ENCODE measurements at regions not wholly inside any gene's neighbourhood (a gene's known extent, or its start where the extent isn't known, plus 50 kb on each side); places are given as distances from the start of the nearest gene placed in this dataset.

DNA sequence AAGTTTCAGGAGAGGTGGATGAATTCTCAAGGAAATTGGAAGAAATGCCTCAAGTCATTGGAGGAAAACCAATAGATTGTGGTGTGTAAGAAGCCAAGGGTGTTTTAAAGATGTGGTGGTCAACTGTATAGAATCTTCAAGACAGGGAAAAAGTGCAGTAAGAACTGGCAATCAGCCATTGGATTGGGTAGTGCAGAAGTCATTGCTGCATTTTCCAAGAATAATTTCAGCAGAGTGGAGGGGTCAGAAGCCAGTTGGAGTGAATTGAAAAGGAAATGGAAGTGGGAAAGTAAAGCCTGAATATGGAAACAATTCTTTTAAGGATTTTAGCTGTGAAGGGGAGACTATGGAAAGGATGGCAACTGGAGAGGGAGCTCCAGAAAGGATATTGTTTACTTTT is 128.2 kb upstream of the TMEM170B start:
- ChIA-PET CTCF (no interaction called here), POLR2A (no interaction called here)
- Histone ChIP-seq H4K20me1 (ENCODE audit: insufficient read depth) (no peaks in the 10 kb centered on the region; the same call in 1 of the 2 replicates), H3K4me3 (ENCODE audit: low read depth in 2 of 2, low read length in 1 of 2) (no peak overlapping the region), H2AFZ (ENCODE audit: low read depth) (no peak overlapping the region), H3K27ac (ENCODE audit: low read depth in 2 of 2, low read length in 1 of 2) (peak overlapping the region in 1 of 2 experiments; percentile 66; a peak in 2 of 4 replicates), H3K4me2 (no peak overlapping the region), H3K9me3 (no peaks in the 10 kb centered on the region), H3K9ac (no peak overlapping the region), H3F3A (replicated peaks; ENCODE audit: insufficient read depth) (peaks cover 33% of the 10 kb centered on the region), H3K36me3 (replicated peaks in 1 of 2; ENCODE audit: control insufficient read depth in 1 of 2, insufficient read depth in 2 of 2, low read length in 1 of 2) (no peaks in the 10 kb centered on the region), H3K4me1 (ENCODE audit: control insufficient read depth in 1 of 2, insufficient read depth in 2 of 2, low read depth in 1 of 2, low read length in 1 of 2) (peaks cover 9 to 23% of the 10 kb centered on the region in 2 experiments), H3K27me3 (ENCODE audit: insufficient read depth) (no peaks in the 10 kb centered on the region), H3K9me2 (no peaks in the 10 kb centered on the region), H3K79me2 (ENCODE audit: insufficient read depth) (no peaks in the 10 kb centered on the region)
- TF ChIP-seq SMC3 (IDR thresholded peaks at IDR 0.05; ENCODE audit: low read depth, low read length) (no peak), GATA2 (CRISPR knock-in tag; IDR thresholded peaks at IDR 0.05) (no peak)
- no peak for DNase-seq

DNA sequence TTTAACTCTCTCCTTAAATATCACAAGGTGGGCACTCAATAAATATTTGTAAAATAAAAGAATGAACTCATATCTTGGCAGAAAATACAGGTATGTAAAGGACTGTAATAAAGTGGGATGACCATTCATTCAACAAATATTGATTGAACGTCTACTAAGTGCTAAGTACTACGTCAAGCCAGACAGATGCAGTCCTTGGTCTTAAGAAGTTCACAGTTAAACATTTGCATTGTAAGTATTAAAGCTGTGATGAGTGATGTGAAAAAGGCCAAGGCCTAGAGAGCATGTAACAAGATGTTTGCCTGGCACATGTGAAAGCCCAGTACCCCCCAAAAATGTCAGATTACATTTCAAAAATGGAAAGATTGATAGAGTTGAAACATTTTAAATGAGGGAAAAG is 130.1 kb upstream of the TMEM170B start:
- POLR2A ChIA-PET = no interaction called here
- no peak overlapping the region for H3K4me3 ChIP-seq (ENCODE audit: low read depth in 2 of 2, low read length in 1 of 2)
- no peaks in the 10 kb centered on the region for H3K79me2 ChIP-seq (ENCODE audit: insufficient read depth)
- no peaks in the 10 kb centered on the region; the same call in 1 of the 2 replicates for H4K20me1 ChIP-seq (ENCODE audit: insufficient read depth)
- no peaks in the 10 kb centered on the region for H3K27me3 ChIP-seq (ENCODE audit: insufficient read depth)
- H3K4me2 ChIP-seq = no peak overlapping the region
- H3K4me1 ChIP-seq (ENCODE audit: control insufficient read depth in 1 of 2, insufficient read depth in 2 of 2, low read depth in 1 of 2, low read length in 1 of 2) = peaks cover 9 to 19% of the 10 kb centered on the region in 2 experiments
- no peak overlapping the region for H3K9ac ChIP-seq
- no peak overlapping the region for H3K27ac ChIP-seq (ENCODE audit: low read depth in 2 of 2, low read length in 1 of 2)
- CTCF ChIA-PET = interaction anchor here (1.4 kb wide), 1 partner anchor 88 kb away, joined by 3 read pairs; no protein-coding TSS in a partner anchor
- H3K36me3 ChIP-seq (replicated peaks in 1 of 2; ENCODE audit: control insufficient read depth in 1 of 2, insufficient read depth in 2 of 2, low read length in 1 of 2) = no peaks in the 10 kb centered on the region
- no peaks in the 10 kb centered on the region for H3K9me3 ChIP-seq
- TF ChIP-seq MEF2A (IDR thresholded peaks at IDR 0.05; ENCODE audit: borderline replicate concordance, low read depth) = no peak
- no peak for TF ChIP-seq POLR2AphosphoS5 (IDR thresholded peaks at IDR 0.05; ENCODE audit: low read depth, low read length)
- TF ChIP-seq, protein P1, sequence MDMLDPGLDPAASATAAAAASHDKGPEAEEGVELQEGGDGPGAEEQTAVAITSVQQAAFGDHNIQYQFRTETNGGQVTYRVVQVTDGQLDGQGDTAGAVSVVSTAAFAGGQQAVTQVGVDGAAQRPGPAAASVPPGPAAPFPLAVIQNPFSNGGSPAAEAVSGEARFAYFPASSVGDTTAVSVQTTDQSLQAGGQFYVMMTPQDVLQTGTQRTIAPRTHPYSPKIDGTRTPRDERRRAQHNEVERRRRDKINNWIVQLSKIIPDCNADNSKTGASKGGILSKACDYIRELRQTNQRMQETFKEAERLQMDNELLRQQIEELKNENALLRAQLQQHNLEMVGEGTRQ (IDR thresholded peaks at IDR 0.05; ENCODE audit: borderline replicate concordance, low read depth, low read length) = no peak
- no peak for TF ChIP-seq FOSL2 (IDR thresholded peaks at IDR 0.05; ENCODE audit: borderline replicate concordance, low read depth)
- no peak for TF ChIP-seq RCOR1 (IDR thresholded peaks at IDR 0.05; ENCODE audit: low read length)
- TF ChIP-seq, protein P2, sequence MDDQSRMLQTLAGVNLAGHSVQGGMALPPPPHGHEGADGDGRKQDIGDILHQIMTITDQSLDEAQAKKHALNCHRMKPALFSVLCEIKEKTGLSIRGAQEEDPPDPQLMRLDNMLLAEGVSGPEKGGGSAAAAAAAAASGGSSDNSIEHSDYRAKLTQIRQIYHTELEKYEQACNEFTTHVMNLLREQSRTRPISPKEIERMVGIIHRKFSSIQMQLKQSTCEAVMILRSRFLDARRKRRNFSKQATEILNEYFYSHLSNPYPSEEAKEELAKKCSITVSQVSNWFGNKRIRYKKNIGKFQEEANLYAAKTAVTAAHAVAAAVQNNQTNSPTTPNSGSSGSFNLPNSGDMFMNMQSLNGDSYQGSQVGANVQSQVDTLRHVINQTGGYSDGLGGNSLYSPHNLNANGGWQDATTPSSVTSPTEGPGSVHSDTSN (IDR thresholded peaks at IDR 0.05) = no peak
- TF ChIP-seq, protein P3, sequence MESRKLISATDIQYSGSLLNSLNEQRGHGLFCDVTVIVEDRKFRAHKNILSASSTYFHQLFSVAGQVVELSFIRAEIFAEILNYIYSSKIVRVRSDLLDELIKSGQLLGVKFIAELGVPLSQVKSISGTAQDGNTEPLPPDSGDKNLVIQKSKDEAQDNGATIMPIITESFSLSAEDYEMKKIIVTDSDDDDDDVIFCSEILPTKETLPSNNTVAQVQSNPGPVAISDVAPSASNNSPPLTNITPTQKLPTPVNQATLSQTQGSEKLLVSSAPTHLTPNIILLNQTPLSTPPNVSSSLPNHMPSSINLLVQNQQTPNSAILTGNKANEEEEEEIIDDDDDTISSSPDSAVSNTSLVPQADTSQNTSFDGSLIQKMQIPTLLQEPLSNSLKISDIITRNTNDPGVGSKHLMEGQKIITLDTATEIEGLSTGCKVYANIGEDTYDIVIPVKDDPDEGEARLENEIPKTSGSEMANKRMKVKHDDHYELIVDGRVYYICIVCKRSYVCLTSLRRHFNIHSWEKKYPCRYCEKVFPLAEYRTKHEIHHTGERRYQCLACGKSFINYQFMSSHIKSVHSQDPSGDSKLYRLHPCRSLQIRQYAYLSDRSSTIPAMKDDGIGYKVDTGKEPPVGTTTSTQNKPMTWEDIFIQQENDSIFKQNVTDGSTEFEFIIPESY (IDR thresholded peaks at IDR 0.05; ENCODE audit: borderline replicate concordance, low read depth) = no peak
- no peak for TF ChIP-seq GABPA (IDR thresholded peaks at IDR 0.05; ENCODE audit: low read depth)
- peaks cover 26% of the 10 kb centered on the region for H3F3A ChIP-seq (replicated peaks; ENCODE audit: insufficient read depth)
- H2AFZ ChIP-seq (ENCODE audit: low read depth) = no peak overlapping the region
- 86% methylated on average over 2 of the region's 2 CpGs for WGBS (ENCODE audit: low lambda C conversion rate)
- no peaks in the 10 kb centered on the region for H3K9me2 ChIP-seq
- no peak for DNase-seq
